Smooth muscle cell (in vitro differentiated cells): ENCODE measurements at regions not wholly inside any gene's neighbourhood (a gene's known extent, or its start where the extent isn't known, plus 50 kb on each side); places are given as distances from the start of the nearest gene placed in this dataset.

Experiments used
- DNase-seq: peaks from one replicate; lab custom pipeline; 2025; ENCODE audit not compliant: unreplicated experiment; lab: John Stamatoyannopoulos, UW
- H2AFZ ChIP-seq: fragments of 200-600 bp; sonication (generic); 2 replicates; pipeline ENCODE4 v1.6.0; 2016; ENCODE audit warnings: antibody characterized with exemption, low read depth, mild to moderate bottlenecking
- H3F3A ChIP-seq: fragments of 200-600 bp; sonication (generic); 2 replicates; pipeline ENCODE4 v1.6.0; 2017; ENCODE audit warnings: antibody characterized with exemption, low read depth
- H3K27ac ChIP-seq: fragments of 200-600 bp; sonication (generic); 2 replicates; pipeline ENCODE4 v1.5.1; 2016; ENCODE audit warnings: low read depth, mild to moderate bottlenecking
- H3K27me3 ChIP-seq: fragments of 200-600 bp; sonication (generic); 2 replicates; pipeline ENCODE4 v1.6.1; 2016; ENCODE audit warnings: low read depth, mild to moderate bottlenecking
- H3K36me3 ChIP-seq: fragments of 200-600 bp; sonication (generic); 2 replicates; pipeline ENCODE4 v1.5.1; 2016; ENCODE audit warnings: low read depth
- H3K4me1 ChIP-seq: fragments of 200-600 bp; sonication (generic); 2 replicates; pipeline ENCODE4 v1.5.1; 2016; ENCODE audit warnings: low read depth
- H3K4me2 ChIP-seq: fragments of 200-600 bp; sonication (generic); 2 replicates; pipeline ENCODE4 v1.6.0; 2016; ENCODE audit warnings: mild to moderate bottlenecking
- H3K4me3 ChIP-seq: fragments of 200-600 bp; sonication (generic); 2 replicates; pipeline ENCODE4 v1.5.1; 2016; ENCODE audit warnings: mild to moderate bottlenecking
- H3K79me2 ChIP-seq: fragments of 200-600 bp; sonication (generic); 2 replicates; pipeline ENCODE4 v1.6.0; 2016; ENCODE audit warnings: low read depth, mild to moderate bottlenecking
- H3K9ac ChIP-seq: fragments of 200-600 bp; sonication (generic); 2 replicates; pipeline ENCODE4 v1.6.0; 2016; ENCODE audit warnings: low read depth
- H3K9me3 ChIP-seq: fragments of 200-600 bp; sonication (generic); replicated peaks from 2 replicates; pipeline ENCODE4 v1.5.1; 2016; ENCODE audit warnings: low read depth
- H4K20me1 ChIP-seq: fragments of 200-600 bp; sonication (generic); 2 replicates; pipeline ENCODE4 v1.6.0; 2016; ENCODE audit warnings: low read depth
- CTCF ChIP-seq: fragments of 200-600 bp; sonication (generic); IDR thresholded peaks from 2 replicates; pipeline ENCODE4 v1.5.1; 2017; ENCODE audit warnings: borderline replicate concordance, mild to moderate bottlenecking, antibody characterized with exemption; ENCODE audit not compliant: insufficient read depth, poor library complexity, severe bottlenecking
- WGBS: methylation state at CpG from one replicate; pipeline ENCODE4 v1.1.7; 2016; ENCODE audit warnings: low lambda C conversion rate; 5-methylcytosine and 5-hydroxymethylcytosine counted together

GRCh38 chrX:65045001-65045400 lies 68.8 kb upstream of the ZC4H2 start:
- Histone ChIP-seq H3K4me2 (no peak overlapping the region), H3K4me3 (no peak overlapping the region), H3F3A (no peaks in the 10 kb centered on the region), H3K27me3 (no peaks in the 10 kb centered on the region), H3K27ac (no peak overlapping the region), H3K9ac (no peak overlapping the region), H3K4me1 (no peaks in the 10 kb centered on the region), H2AFZ (no peak overlapping the region), H3K36me3 (no peaks in the 10 kb centered on the region), H3K9me3 (no peaks in the 10 kb centered on the region), H3K79me2 (no peaks in the 10 kb centered on the region), H4K20me1 (no peaks in the 10 kb centered on the region)
- no peak for DNase-seq
- WGBS = 66% methylated on average over 3 of the region's 3 CpGs
- TF ChIP-seq CTCF = no peak

GRCh38 chrX:65035446-65035770 lies 59.2 kb upstream of the ZC4H2 start:
- Histone ChIP-seq H2AFZ (peak overlapping the region; percentile 87), H3K4me2 (peak overlapping the region; percentile 84), H3K79me2 (peaks cover 3% of the 10 kb centered on the region), H3K9ac (peak overlapping the region; percentile 78), H3K27me3 (no peaks in the 10 kb centered on the region), H3K4me3 (peak overlapping the region; percentile 69), H3K27ac (peak overlapping the region; percentile 76), H3K9me3 (no peaks in the 10 kb centered on the region), H4K20me1 (no peaks in the 10 kb centered on the region), H3K36me3 (no peaks in the 10 kb centered on the region), H3F3A (no peaks in the 10 kb centered on the region), H3K4me1 (no peaks in the 10 kb centered on the region)
- peak; percentile 26 for DNase-seq
- TF ChIP-seq CTCF = no peak
- 45% methylated on average over 15 of the region's 15 CpGs for WGBS

- no peaks in the 10 kb centered on the region for H3K27me3 ChIP-seq
- H3K4me3 ChIP-seq = peak within 1 kb of the TSS; percentile 69
- 50% methylated on average over 62 of the region's 69 CpGs for WGBS
- peak within 1 kb of the TSS; percentile 87 for H2AFZ ChIP-seq
- H3K9ac ChIP-seq = peak within 1 kb of the TSS; percentile 78
- peak within 1 kb of the TSS; percentile 76 for H3K27ac ChIP-seq
- H3K4me1 ChIP-seq = no peaks in the 10 kb centered on the region
- H3K79me2 ChIP-seq = peaks cover 3% of the 10 kb centered on the region
- no peaks in the 10 kb centered on the region for H3K36me3 ChIP-seq
- peak within 1 kb of the TSS; percentile 84 for H3K4me2 ChIP-seq
- peak; percentile 42 for DNase-seq
- peak; percentile 41 for TF ChIP-seq CTCF
- no peaks in the 10 kb centered on the region for H4K20me1 ChIP-seq
- no peaks in the 10 kb centered on the region for H3K9me3 ChIP-seq
- no peaks in the 10 kb centered on the region for H3F3A ChIP-seq
These were observed 58.6 kb upstream of the ZC4H2 start, which contains the start of gene ZC3H12B for GRCh38 chrX:65034668-65035445. Gene ZC3H12B, plus strand, starts transcription at chrX:65034826.

- H3K4me1 ChIP-seq = no peaks in the 10 kb centered on the region
- H3K4me3 ChIP-seq = peak overlapping the region; percentile 69
- no peak for DNase-seq
- peak overlapping the region; percentile 78 for H3K9ac ChIP-seq
- H3K27me3 ChIP-seq = no peaks in the 10 kb centered on the region
- no peaks in the 10 kb centered on the region for H4K20me1 ChIP-seq
- peaks cover 3% of the 10 kb centered on the region for H3K79me2 ChIP-seq
- WGBS = 57% methylated on average over 11 of the region's 11 CpGs
- no peaks in the 10 kb centered on the region for H3F3A ChIP-seq
- H3K4me2 ChIP-seq = peak overlapping the region; percentile 84
- H2AFZ ChIP-seq = peak overlapping the region; percentile 59
- no peak for TF ChIP-seq CTCF
- H3K9me3 ChIP-seq = no peaks in the 10 kb centered on the region
- peak overlapping the region; percentile 70 for H3K27ac ChIP-seq
- H3K36me3 ChIP-seq = no peaks in the 10 kb centered on the region
These were observed 58.0 kb upstream of the ZC4H2 start for GRCh38 chrX:65034292-65034667.
